Kidney tubule cell (primary cell): ENCODE measurements at regions not wholly inside any gene's neighbourhood (a gene's known extent, or its start where the extent isn't known, plus 50 kb on each side); places are given as distances from the start of the nearest gene placed in this dataset.
"Not testable (repeated sequence)": the region's sequence is repeated elsewhere in the genome, so short reads cannot be mapped to it uniquely, and the experiment has no call there.

ENCODE experiments used
- DNase-seq: peaks from one replicate; pipeline ENCODE4 v3.0.0-alpha.2; 2018; ENCODE audit warnings: low spot score

- not testable (repeated sequence) for DNase-seq
These were observed 119.5 kb downstream of the IGLL1 start for GRCh38 chr22:23460517-23461031.

DNA sequence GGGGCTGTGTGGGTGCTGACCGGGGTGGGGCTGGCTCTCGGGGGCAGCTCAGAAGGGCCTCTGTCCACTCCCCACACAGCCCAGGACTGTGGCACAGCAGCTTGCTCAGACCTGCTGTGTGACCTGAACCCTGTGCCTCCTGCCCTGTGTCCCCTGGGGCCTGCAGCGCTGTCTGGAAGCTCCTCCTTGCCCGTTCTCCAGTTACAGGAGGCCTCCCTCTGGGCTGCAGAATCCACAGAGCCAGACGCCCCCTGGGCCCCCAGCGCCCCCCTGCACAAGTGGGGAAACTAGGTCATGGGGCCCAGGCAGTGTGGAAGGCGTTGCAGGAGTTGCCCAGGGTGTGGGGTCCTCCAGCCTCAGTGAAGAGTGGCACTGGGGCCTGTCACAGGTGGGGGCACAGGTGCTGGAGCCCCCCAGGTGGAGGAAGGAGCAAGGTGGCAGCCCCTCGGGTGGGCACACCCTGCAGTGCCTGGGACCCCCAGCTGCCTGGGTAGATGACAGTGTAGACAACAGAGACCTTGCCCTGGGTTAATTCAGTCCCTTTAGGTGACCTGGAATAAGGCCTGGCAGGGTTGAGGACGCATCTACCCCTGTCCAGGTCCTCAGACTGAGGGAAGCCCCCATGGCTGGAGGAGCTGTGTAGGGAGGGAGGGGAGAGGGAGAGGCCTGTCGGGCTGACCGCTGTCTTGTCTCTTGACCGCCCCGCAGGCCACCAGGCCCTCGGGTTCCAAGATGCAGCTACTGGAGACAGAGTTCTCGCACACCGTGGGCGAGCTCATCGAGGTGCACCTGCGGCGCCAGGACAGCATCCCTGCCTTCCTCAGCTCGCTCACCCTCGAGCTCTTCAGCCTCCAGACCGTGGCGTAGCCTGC, 120.2 kb downstream of the IGLL1 start:
- DNase-seq, result not testable (repeated sequence)

- no peak for DNase-seq
These were observed 121.2 kb downstream of the IGLL1 start for GRCh38 chr22:23458663-23459541.

DNA sequence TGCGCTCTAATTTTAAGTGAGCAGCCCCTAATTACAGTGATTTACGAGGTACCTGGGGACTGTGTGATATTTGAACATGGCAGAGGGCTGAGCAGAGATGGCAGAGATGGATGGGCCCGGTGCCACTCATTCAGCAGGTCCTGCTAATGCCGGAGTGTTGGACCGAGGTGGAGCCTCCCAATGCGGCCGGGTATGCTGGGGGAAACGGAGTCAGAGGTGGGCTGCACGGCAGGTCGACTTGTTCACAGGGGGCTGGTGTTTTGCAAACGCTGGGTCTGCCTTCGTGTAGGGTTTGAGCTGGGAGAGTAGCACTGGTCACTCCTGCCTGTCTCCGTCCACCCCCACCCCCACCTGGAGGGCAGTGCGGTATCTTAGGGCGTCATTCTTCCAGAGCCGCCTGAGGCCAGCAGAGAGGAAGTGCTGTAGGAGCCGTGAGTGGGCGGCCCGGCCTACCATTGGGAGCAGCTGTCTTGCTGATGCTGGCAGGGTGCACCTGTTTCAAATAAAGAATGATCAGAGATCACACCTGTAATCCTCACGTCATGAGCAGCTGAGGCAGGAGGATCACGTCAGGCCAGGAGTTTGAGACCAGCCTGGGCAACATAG, 122.6 kb downstream of the IGLL1 start:
- no peak for DNase-seq

DNA sequence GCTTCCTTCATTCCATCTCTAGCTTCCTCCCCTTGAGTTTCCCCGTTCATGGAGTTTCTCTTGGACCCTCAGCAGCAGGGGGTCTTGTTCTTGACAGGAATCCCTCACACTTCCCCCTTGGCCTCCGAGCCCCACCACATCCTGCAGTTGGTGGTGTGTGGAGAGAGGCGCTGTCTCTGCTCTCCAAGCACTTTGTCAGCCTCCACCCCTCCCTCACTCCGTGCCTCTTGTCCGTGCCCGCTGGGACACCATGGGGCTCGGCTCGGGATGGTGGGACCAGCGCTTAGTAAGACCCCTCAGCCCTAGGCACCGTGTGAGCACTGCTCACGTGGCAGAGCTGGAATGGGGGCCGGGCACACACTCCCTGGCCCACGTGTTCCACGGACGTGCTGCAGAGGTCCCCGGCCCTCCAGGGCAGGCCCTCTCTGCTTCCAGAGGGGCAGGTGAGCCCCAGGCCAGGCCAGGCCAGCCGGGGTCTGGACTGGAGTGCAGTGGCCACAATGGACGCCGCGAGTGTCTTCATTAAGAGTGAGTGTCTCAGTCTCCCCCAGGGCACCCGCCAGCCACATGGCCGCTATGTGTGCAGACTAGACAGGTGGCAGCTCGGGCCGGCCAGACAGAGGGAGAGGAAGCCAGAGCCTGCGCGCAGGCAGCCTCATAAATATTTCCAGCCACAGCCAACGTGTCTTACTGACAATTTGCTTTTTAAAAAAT, 123.3 kb downstream of the IGLL1 start:
- not testable (repeated sequence) for DNase-seq

GRCh38 chr22:23454345-23454744, 125.7 kb downstream of the IGLL1 start:
- not testable (repeated sequence) for DNase-seq

GRCh38 chr22:23453277-23453676, 126.8 kb downstream of the IGLL1 start:
- DNase-seq, result no peak

DNA sequence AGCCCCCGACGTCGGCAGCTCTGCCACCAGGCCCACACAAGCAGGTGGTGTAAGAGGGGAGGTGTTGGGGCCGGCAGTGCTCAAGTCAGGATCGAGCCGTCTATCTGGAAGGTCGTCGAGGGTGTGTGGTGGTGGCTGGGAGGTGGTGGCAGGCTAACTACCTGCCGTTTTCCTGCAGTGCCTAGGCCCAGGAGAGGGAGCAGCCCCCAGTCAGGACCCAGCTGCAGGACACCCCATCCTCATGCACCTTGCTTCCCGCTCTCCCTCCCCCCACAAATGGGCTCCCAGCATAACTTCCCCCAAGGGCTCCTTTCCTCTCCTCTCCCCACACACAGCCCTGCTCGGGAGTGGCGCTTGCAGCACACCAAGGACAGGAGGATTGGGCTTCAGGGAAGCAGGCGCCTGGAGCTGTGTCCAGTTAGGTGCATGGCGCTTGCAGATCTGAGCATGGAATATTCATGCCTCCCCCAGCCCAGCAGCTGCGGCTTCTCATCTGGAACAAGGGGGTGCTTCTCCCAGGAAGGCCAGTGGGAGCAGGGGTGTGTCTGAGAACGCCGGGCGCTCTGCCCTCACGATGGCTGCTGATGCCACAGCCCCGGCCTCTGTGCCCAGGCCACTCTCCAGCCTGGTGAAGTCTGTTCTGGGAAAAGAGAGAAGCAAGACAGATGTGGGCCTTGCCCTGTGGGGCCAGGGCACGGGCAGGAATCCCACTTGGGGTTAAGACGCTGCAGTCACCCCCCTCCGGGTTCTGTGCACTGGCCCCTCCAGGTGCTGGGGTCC, 127.7 kb downstream of the IGLL1 start:
- no peak for DNase-seq

DNA sequence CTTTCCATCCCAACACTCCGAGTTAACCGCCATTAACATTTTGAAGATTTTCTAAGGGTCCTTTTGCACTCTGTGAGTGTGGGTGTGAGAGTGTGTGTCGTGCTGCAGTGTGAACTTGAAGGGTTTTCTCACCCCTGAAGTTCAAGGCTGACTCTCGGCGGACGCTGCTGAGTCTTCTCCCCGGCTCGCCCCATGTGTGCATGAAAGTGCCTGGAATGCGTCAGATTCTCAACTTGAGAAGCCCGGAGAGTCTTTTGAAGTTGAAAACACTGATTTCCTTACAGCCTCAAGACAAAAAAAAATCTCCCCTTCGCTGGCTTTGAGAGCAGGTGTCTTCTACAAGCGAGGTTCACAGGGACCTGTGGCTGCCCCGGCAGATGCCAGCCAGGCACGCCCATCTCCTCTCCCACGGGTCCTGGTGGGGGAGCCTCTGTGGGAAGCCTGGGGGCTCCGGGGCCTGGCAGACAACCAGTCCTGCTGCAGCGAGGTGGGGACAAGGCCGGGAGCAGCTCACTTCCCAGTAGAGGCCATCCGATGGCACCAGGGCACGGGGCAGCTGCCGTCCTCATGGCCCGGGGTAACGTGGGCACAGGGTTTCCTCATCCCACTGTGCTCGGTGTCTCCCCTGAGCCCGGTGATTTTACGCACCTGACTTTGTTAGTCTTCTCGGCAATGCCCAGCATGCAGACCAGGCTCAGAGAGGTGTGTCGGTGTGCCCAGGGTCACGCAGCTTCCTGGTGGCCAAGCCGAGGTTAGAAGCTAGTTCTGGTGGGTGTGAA, 128.4 kb downstream of the IGLL1 start:
- DNase-seq, result not testable (repeated sequence)

GRCh38 chr22:23450821-23451220, 129.3 kb downstream of the IGLL1 start:
- DNase-seq, result not testable (repeated sequence)

GRCh38 chr22:23450434-23450795, 129.7 kb downstream of the IGLL1 start:
- no peak for DNase-seq

DNA sequence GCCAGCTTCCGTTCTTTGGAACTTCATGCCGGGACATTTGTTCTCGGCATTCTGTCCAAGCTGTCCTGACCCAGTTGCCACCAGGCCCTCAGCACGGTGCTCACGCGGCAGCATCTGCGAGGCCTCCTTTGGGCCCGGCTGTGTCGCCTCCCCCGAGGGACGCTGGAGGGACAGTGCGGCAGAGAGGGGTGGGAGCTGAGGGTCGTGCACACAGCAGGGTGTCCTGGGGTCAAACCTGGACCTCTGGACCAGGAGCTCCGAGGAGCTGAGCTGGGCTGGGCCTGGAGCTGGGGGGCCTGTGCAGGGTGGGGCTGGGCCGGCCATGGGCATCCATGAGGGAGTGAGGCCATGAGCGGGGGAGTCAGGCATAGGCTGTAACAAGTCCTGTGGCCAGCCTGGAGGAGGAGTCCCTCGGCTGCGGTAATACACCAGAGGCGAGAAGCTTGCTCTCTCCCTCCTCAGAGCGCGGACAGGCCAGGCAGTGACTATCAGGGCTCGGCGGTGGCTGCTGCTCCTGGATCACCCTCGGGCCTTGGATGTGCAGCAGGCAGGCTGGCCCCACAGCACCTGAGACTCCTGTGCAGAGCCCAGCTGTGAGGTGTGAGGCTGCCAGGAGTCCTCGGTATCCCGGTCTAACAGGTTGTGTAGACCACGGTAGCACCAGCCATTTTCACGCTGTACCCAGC, 130.2 kb downstream of the IGLL1 start:
- DNase-seq, result not testable (repeated sequence)

GRCh38 chr22:23448499-23449288, 131.4 kb downstream of the IGLL1 start:
- DNase-seq, result not testable (repeated sequence)

GRCh38 chr22:23446796-23447350, 133.2 kb downstream of the IGLL1 start:
- DNase-seq, result no peak

GRCh38 chr22:23446194-23446593, 133.9 kb downstream of the IGLL1 start:
- not testable (repeated sequence) for DNase-seq

DNA sequence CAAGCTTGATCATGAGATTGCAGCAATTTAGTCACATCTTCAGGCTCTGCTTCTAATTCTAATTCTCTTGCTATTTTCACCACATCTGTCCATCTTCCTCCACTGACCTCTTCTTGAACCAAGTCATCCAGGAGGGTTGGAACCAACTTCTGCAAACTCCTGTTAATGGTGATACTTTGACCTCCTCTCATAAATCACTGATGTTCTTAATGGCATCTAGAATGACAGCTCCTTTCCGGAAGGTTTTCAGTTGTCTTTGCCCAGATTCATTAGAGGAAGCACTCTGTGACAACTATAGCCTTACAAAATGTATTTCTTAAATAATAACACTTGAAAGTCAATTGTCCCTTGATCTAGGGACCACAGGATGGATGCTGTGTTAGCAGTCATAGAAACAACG, 136.2 kb downstream of the IGLL1 start:
- DNase-seq, result not testable (repeated sequence)

GRCh38 chr22:23439581-23439980, 140.5 kb downstream of the IGLL1 start:
- not testable (repeated sequence) for DNase-seq

DNA sequence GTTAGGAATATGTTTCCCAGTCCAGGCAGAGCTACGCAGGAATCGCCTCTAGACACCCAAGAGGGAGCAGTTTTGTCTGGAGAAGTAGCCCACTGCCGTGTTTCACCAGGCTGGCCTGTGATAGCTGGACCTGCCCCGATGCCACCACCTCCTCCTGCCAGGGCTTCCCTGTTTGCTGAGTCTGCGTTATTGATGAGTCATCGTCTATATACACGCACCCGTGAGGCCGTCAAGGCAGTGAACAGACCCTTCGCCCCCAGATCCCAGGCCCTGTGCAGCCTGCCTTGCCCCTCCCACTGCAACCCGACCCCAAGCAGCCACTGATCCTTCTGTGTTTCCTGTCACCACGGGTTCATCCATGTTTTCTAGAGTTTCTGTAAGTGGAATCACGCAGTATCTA, 141.9 kb downstream of the IGLL1 start:
- no peak for DNase-seq
